HepG2 (cell line): ENCODE measurements at regions not wholly inside any gene's neighbourhood (a gene's known extent, or its start where the extent isn't known, plus 50 kb on each side); places are given as distances from the start of the nearest gene placed in this dataset.

Source experiments
- DNMT1 ChIP-seq: sonication (generic); formaldehyde crosslinking; IDR thresholded peaks from 2 replicates; pipeline ENCODE4 v1.5.1; 2020; ENCODE audit warnings: mild to moderate bottlenecking, missing genetic modification reagents
- POLR2AphosphoS5 ChIP-seq: IDR thresholded peaks from 2 replicates; pipeline ENCODE4 v1.6.1; 2012; ENCODE audit warnings: low read depth, low read length
- ZMYM4 ChIP-seq: sonication (generic); formaldehyde crosslinking; IDR thresholded peaks from 2 replicates; pipeline ENCODE4 v1.8.1; 2023; ENCODE audit warnings: mild to moderate bottlenecking, missing genetic modification reagents
- ZNF274 ChIP-seq: sonication (generic); formaldehyde crosslinking; IDR thresholded peaks from 2 replicates; pipeline ENCODE4 v1.5.1; 2020; ENCODE audit warnings: mild to moderate bottlenecking, missing genetic modification reagents
- ZNF33B ChIP-seq: sonication (generic); formaldehyde crosslinking; IDR thresholded peaks from 2 replicates; pipeline ENCODE4 v1.5.1; 2020; ENCODE audit warnings: mild to moderate bottlenecking, missing genetic modification reagents
- TF ChIP-seq, protein P1 (sequence below): sonication (generic); formaldehyde crosslinking; IDR thresholded peaks from 2 replicates; pipeline ENCODE4 v1.5.0; 2020; ENCODE audit warnings: mild to moderate bottlenecking, missing genetic modification reagents, moderate library complexity
- TF ChIP-seq, protein P2 (sequence below): sonication (generic); formaldehyde crosslinking; IDR thresholded peaks from 2 replicates; pipeline ENCODE4 v1.4.0; 2020; ENCODE audit warnings: missing genetic modification reagents, mild to moderate bottlenecking, borderline replicate concordance

DNA sequence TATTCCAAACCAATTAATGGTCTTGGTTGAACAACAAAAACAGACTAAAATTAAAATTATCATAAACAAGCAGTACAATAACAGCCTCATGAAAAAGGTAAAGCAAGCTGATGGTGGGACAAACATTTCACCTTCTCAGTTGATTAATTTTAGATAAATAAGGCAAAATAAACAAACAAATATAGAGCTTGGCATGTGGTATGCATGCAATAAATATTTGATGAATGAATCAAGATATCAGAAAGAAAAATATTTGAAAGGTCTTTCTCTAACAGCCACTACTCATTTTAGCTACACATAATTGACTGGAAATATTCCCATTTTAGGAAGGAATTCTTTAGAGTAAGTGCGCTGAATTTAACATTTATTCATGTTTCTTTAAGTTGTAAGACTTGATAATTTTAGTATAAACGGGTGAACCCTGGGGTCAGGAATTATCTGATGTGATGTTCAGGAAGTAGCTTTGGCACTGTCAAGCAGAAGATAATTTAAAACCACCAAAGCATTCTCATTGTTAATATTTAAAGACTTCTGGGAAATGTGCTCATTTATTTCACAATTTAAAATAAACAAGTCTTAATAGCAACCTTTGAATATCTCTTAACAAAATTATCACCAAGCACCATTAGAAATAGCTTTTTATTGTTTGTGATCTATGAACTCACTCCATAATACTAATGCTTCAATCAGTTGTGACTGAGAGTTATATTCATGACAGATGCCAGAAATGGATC, 372.3 kb upstream of the TGFBR2 start:
- TF ChIP-seq POLR2AphosphoS5 (no peak), DNMT1 (CRISPR knock-in tag) (no peak), ZMYM4 (CRISPR knock-in tag) (no peak), ZNF274 (no peak), ZNF33B (CRISPR knock-in tag) (no peak)
- TF ChIP-seq, protein P1, sequence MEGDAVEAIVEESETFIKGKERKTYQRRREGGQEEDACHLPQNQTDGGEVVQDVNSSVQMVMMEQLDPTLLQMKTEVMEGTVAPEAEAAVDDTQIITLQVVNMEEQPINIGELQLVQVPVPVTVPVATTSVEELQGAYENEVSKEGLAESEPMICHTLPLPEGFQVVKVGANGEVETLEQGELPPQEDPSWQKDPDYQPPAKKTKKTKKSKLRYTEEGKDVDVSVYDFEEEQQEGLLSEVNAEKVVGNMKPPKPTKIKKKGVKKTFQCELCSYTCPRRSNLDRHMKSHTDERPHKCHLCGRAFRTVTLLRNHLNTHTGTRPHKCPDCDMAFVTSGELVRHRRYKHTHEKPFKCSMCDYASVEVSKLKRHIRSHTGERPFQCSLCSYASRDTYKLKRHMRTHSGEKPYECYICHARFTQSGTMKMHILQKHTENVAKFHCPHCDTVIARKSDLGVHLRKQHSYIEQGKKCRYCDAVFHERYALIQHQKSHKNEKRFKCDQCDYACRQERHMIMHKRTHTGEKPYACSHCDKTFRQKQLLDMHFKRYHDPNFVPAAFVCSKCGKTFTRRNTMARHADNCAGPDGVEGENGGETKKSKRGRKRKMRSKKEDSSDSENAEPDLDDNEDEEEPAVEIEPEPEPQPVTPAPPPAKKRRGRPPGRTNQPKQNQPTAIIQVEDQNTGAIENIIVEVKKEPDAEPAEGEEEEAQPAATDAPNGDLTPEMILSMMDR, result no peak
- TF ChIP-seq, protein P2, sequence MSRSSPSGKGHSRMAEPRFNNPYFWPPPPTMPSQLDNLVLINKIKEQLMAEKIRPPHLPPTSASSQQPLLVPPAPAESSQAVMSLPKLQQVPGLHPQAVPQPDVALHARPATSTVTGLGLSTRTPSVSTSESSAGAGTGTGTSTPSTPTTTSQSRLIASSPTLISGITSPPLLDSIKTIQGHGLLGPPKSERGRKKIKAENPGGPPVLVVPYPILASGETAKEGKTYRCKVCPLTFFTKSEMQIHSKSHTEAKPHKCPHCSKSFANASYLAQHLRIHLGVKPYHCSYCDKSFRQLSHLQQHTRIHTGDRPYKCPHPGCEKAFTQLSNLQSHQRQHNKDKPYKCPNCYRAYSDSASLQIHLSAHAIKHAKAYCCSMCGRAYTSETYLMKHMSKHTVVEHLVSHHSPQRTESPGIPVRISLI, result no peak
